HepG2 (cell line): ENCODE measurements at regions not wholly inside any gene's neighbourhood (a gene's known extent, or its start where the extent isn't known, plus 50 kb on each side); places are given as distances from the start of the nearest gene placed in this dataset.

ENCODE experiments used
- ATAC-seq: fragments of 200-7000 bp; cut with Tn5 transposase; 3 replicates; pipeline ENCODE4 v1.9.1; 2020; ENCODE audit warnings: mild to moderate bottlenecking, moderate library complexity
- BruUV-seq: library from RNA; stranded (reverse); fragments of 400-500 nt; replicated peaks from 2 replicates; lab custom pipeline; 2021; lab: Mats Ljungman, UMichigan
- CTCF ChIA-PET: fragments of 300-600 bp; formaldehyde crosslinking; extraction: SDS; loops from one replicate; lab custom pipeline; 2021; ENCODE audit warnings: low total read pairs, inconsistent platforms, low intra/inter-chr PET ratio; lab: Yijun Ruan, JAX
- POLR2A ChIA-PET: fragments of 350-600 bp; sonication (Branson Sonifier 250); formaldehyde crosslinking; loops from one replicate; lab custom pipeline; 2020; ENCODE audit warnings: antibody characterized with exemption, inconsistent platforms; lab: Yijun Ruan, JAX
- DNase-seq: peaks from one replicate; pipeline ENCODE4 v3.0.0-alpha.2; 2015; ENCODE audit warnings: low spot score
- FAIRE-seq: peaks from 3 replicates; lab custom pipeline; 2011; peaks lifted over from hg19 to GRCh38; lab: Jason Lieb, UNC
- H2AFZ ChIP-seq: one replicate; pipeline ENCODE4 v1.6.1; 2011; ENCODE audit warnings: low read length, inconsistent platforms
- H3K27ac ChIP-seq: fragments of 300-600 bp; 3 replicates; pipeline ENCODE4 v1.8.0; 2011; ENCODE audit warnings: mixed run types, mild to moderate bottlenecking, mixed read lengths, low read length, inconsistent platforms; ENCODE audit not compliant: insufficient read depth; ENCODE audit errors: extremely low read length
- H3K27me3 ChIP-seq, 2 experiments: fragments of 200-600 bp in 1 of 2; 2 replicates in 1 of 2; 3 replicates in 1 of 2; pipeline versions ENCODE4 v1.6.0 to v1.8.0; 2011; ENCODE audit warnings: low read length in 2 of 2, mild to moderate bottlenecking in 2 of 2, moderate library complexity in 2 of 2, inconsistent platforms in 1 of 2; ENCODE audit not compliant: insufficient read depth in 2 of 2, control insufficient read depth in 1 of 2
- H3K36me3 ChIP-seq, 2 experiments: fragments of 200-600 bp in 1 of 2; replicated peaks in 1 of 2; 2 replicates in 1 of 2; 3 replicates in 1 of 2; pipeline versions ENCODE4 v1.5.1 to v1.8.0; 2011; ENCODE audit warnings: low read length in 2 of 2, inconsistent platforms in 1 of 2; ENCODE audit not compliant: insufficient read depth in 2 of 2, control insufficient read depth in 1 of 2
- H3K4me1 ChIP-seq: 2 replicates; pipeline ENCODE4 v1.5.1; 2012; ENCODE audit warnings: low read length, inconsistent platforms; ENCODE audit not compliant: insufficient read depth
- H3K4me2 ChIP-seq: 2 replicates; pipeline ENCODE4 v1.6.0; 2011; ENCODE audit warnings: low read depth, low read length, inconsistent platforms
- H3K4me3 ChIP-seq, 3 experiments: fragments of 200-600 bp in 1 of 3; sonication (generic), shearing (Covaris generic) in 1 of 3; replicated peaks in 1 of 3; 2 replicates each; pipeline ENCODE4 v1.5.1; 2011 to 2016; ENCODE audit warnings: low read length in 3 of 3, inconsistent platforms in 2 of 3, low read depth in 2 of 3, mild to moderate bottlenecking in 2 of 3, control low read depth in 1 of 3, mixed read lengths in 1 of 3; ENCODE audit not compliant: insufficient read depth in 1 of 3
- H3K79me2 ChIP-seq: one replicate; pipeline ENCODE4 v1.6.1; 2011; ENCODE audit warnings: low read length, inconsistent platforms; ENCODE audit not compliant: insufficient read depth
- H3K9ac ChIP-seq: 2 replicates; pipeline ENCODE4 v1.6.0; 2011; ENCODE audit warnings: mild to moderate bottlenecking, low read depth, low read length, inconsistent platforms; ENCODE audit not compliant: insufficient read depth
- H3K9me3 ChIP-seq: 2 replicates; pipeline ENCODE4 v1.5.1; 2012; ENCODE audit warnings: mild to moderate bottlenecking, low read length
- H4K20me1 ChIP-seq: 2 replicates; pipeline ENCODE4 v1.6.0; 2011; ENCODE audit warnings: inconsistent platforms, mild to moderate bottlenecking, low read length, moderate library complexity; ENCODE audit not compliant: insufficient read depth
- CTCF ChIP-seq: sonication (generic); formaldehyde crosslinking; IDR thresholded peaks from 2 replicates; pipeline ENCODE4 v1.5.0; 2020; ENCODE audit warnings: mild to moderate bottlenecking, missing genetic modification reagents, moderate library complexity
- FOXC1 ChIP-seq: sonication (generic); formaldehyde crosslinking; IDR thresholded peaks from 2 replicates; pipeline ENCODE4 v1.8.0; 2022; ENCODE audit warnings: mild to moderate bottlenecking, missing genetic modification reagents, borderline replicate concordance
- GMEB1 ChIP-seq: sonication (generic); formaldehyde crosslinking; IDR thresholded peaks from 2 replicates; pipeline ENCODE4 v1.5.1; 2020; ENCODE audit warnings: missing genetic modification reagents, mild to moderate bottlenecking, borderline replicate concordance
- HOXD1 ChIP-seq: sonication (generic); formaldehyde crosslinking; IDR thresholded peaks from 2 replicates; pipeline ENCODE4 v1.5.0; 2020; ENCODE audit warnings: missing genetic modification reagents
- IKZF1 ChIP-seq: fragments of 450-650 bp; IDR thresholded peaks from 2 replicates; pipeline ENCODE4 v1.7.1; 2016
- JDP2 ChIP-seq: sonication (generic); formaldehyde crosslinking; IDR thresholded peaks from 2 replicates; pipeline ENCODE4 v1.8.1; 2022; ENCODE audit warnings: missing genetic modification reagents, borderline replicate concordance
- NFKB2 ChIP-seq: sonication (generic); formaldehyde crosslinking; IDR thresholded peaks from 2 replicates; pipeline ENCODE4 v1.4.0; 2020; ENCODE audit warnings: missing genetic modification reagents, borderline replicate concordance
- RELA ChIP-seq: sonication (generic); formaldehyde crosslinking; IDR thresholded peaks from 2 replicates; pipeline ENCODE4 v1.4.0; 2020; ENCODE audit warnings: missing genetic modification reagents
- RXRB ChIP-seq: IDR thresholded peaks from 2 replicates; pipeline ENCODE4 v1.6.1; 2016; ENCODE audit warnings: borderline replicate concordance, missing genetic modification reagents, missing compliant biosample characterization
- SP2 ChIP-seq: sonication (generic); formaldehyde crosslinking; IDR thresholded peaks from 2 replicates; pipeline ENCODE4 v1.5.1; 2020; ENCODE audit warnings: mild to moderate bottlenecking, missing genetic modification reagents
- TEAD3 ChIP-seq: optimal IDR thresholded peaks from 2 replicates; pipeline ENCODE3; 2016; ENCODE audit warnings: borderline replicate concordance
- U2AF1 ChIP-seq: fragments of 200-400 bp; formaldehyde crosslinking; optimal IDR thresholded peaks from 2 replicates; pipeline ENCODE3; 2017; ENCODE audit warnings: mild to moderate bottlenecking, low read depth, low read length
- ZFY ChIP-seq: sonication (generic); formaldehyde crosslinking; IDR thresholded peaks from 2 replicates; pipeline ENCODE4 v1.4.0; 2020; ENCODE audit warnings: missing genetic modification reagents
- ZHX2 ChIP-seq, 2 experiments: sonication (generic) in 1 of 2; formaldehyde crosslinking in 1 of 2; IDR thresholded peaks; 2 replicates each; pipeline versions ENCODE4 v1.6.1 to v1.9.0; 2014 to 2022; ENCODE audit warnings: antibody characterized with exemption in 1 of 2, borderline replicate concordance in 1 of 2, inconsistent platforms in 1 of 2, low read depth in 1 of 2, missing genetic modification reagents in 1 of 2
- ZNF496 ChIP-seq: sonication (generic); formaldehyde crosslinking; IDR thresholded peaks from 2 replicates; pipeline ENCODE4 v1.8.1; 2023; ENCODE audit warnings: mild to moderate bottlenecking, moderate library complexity, missing genetic modification reagents; ENCODE audit not compliant: insufficient replicate concordance
- ZNF543 ChIP-seq: sonication (generic); formaldehyde crosslinking; IDR thresholded peaks from 2 replicates; pipeline ENCODE4 v1.4.0; 2020; ENCODE audit warnings: mild to moderate bottlenecking, missing genetic modification reagents
- WGBS: methylation state at CpG from one replicate; pipeline ENCODE4 v1.1.6; 2017; ENCODE audit warnings: low lambda C conversion rate; 5-methylcytosine and 5-hydroxymethylcytosine counted together
- in situ Hi-C: cut with HindIII; loops from 2 replicates; pipeline ENCODE4 v1.10.0; 2017; ENCODE audit warnings: low pct_unique_long_range_greater_than_20kb; ENCODE audit not compliant: extremely low pct_ligation_motif_present
- intact Hi-C: fragments of 100-400 bp; cut with micrococcal nuclease; formaldehyde crosslinking; loops from one replicate; pipeline ENCODE4 v1.10.0; 2022; ENCODE audit not compliant: unreplicated experiment

- no peak for FAIRE-seq
- Histone ChIP-seq H3K79me2 (no peaks in the 10 kb centered on the region), H3K27ac (no peak overlapping the region), H3K4me2 (no peak overlapping the region), H3K9me3 (no peaks in the 10 kb centered on the region), H4K20me1 (no peaks in the 10 kb centered on the region), H3K36me3 (no peaks in the 10 kb centered on the region), H2AFZ (no peak overlapping the region), H3K4me3 (no peak overlapping the region), H3K9ac (no peak overlapping the region), H3K4me1 (no peaks in the 10 kb centered on the region), H3K27me3 (no peaks in the 10 kb centered on the region)
- ChIA-PET POLR2A (no interaction called here), CTCF (interaction anchor here (3.6 kb wide), 1 partner anchor 386 kb away, joined by 38 read pairs; no protein-coding TSS in a partner anchor)
- no peak for ATAC-seq
- 0% methylated on average over 4 of the region's 4 CpGs for WGBS
- intact Hi-C loops (no loop called here), in situ Hi-C loops (loop anchor here (25.0 kb wide), 1 partner anchor 683 kb away; no protein-coding TSS in a partner anchor)
- no peak for DNase-seq
- no TSS peak for BruUV-seq
- TF ChIP-seq ZHX2 (IDR thresholded peaks at IDR 0.05; ENCODE audit: low read depth) (no peak), ZHX2 (CRISPR knock-in tag; IDR thresholded peaks at IDR 0.05; ENCODE audit: borderline replicate concordance) (no peak), RELA (no peak), NFKB2 (CRISPR knock-in tag) (no peak), RXRB (CRISPR knock-in tag) (no peak), U2AF1 (no peak), ZFY (CRISPR knock-in tag) (no peak), TEAD3 (no peak), GMEB1 (CRISPR knock-in tag) (no peak), CTCF (CRISPR knock-in tag) (no peak), JDP2 (CRISPR knock-in tag) (no peak), ZNF496 (CRISPR knock-in tag) (no peak), FOXC1 (CRISPR knock-in tag) (no peak), SP2 (CRISPR knock-in tag) (no peak), ZNF543 (CRISPR knock-in tag) (no peak), HOXD1 (no peak), IKZF1 (no peak)
Observed at GRCh38 chr15:38004218-38004861, 69.9 kb downstream of the TMCO5A start.
